CD14-positive monocyte (primary cell): ENCODE measurements at regions not wholly inside any gene's neighbourhood (a gene's known extent, or its start where the extent isn't known, plus 50 kb on each side); places are given as distances from the start of the nearest gene placed in this dataset.
A peak's percentile ranks its signal among the peaks of the same experiment; 100 is the strongest.

Experiments used
- DNase-seq, 3 donors: peaks; one replicate each; pipeline ENCODE4 v3.0.0-alpha.2; 2011 to 2022
- H2AFZ ChIP-seq: 2 replicates; pipeline ENCODE4 v1.6.0; 2012; ENCODE audit warnings: mild to moderate bottlenecking, low read depth, low read length, inconsistent platforms; ENCODE audit not compliant: insufficient read depth, poor library complexity, severe bottlenecking
- H3K27ac ChIP-seq, 2 donors: 1 replicate in 1 of 2; 2 replicates in 1 of 2; pipeline ENCODE4 v1.5.1; 2012 to 2013; ENCODE audit warnings: low read length in 2 of 2, control low read depth in 1 of 2, inconsistent platforms in 1 of 2, low read depth in 1 of 2, mild to moderate bottlenecking in 1 of 2
- H3K27me3 ChIP-seq, 2 donors: one replicate each; pipeline versions ENCODE4 v1.6.0 to v1.6.1; 2011 to 2013; ENCODE audit warnings: low read length in 2 of 2; ENCODE audit not compliant: control insufficient read depth in 2 of 2, insufficient read depth in 2 of 2
- H3K36me3 ChIP-seq, 2 donors: replicated peaks in 1 of 2; 1 replicate in 1 of 2; 2 replicates in 1 of 2; pipeline versions ENCODE4 v1.5.1 to v1.6.1; 2012 to 2013; ENCODE audit warnings: low read length in 2 of 2, control low read depth in 1 of 2, inconsistent platforms in 1 of 2, mild to moderate bottlenecking in 1 of 2; ENCODE audit not compliant: insufficient read depth in 2 of 2, control insufficient read depth in 1 of 2
- H3K4me1 ChIP-seq, 2 donors: 1 replicate in 1 of 2; 2 replicates in 1 of 2; pipeline versions ENCODE4 v1.5.1 to v1.6.1; 2012 to 2013; ENCODE audit warnings: low read length in 2 of 2, control low read depth in 1 of 2, inconsistent platforms in 1 of 2, mild to moderate bottlenecking in 1 of 2, moderate library complexity in 1 of 2; ENCODE audit not compliant: insufficient read depth in 2 of 2, control insufficient read depth in 1 of 2
- H3K4me2 ChIP-seq: replicated peaks from 2 replicates; pipeline ENCODE3; 2012; ENCODE audit warnings: low read length, moderate library complexity, mild to moderate bottlenecking; ENCODE audit not compliant: poor library complexity, severe bottlenecking; ENCODE audit errors: extremely low read depth
- H3K4me3 ChIP-seq, 3 experiments: fragments of 200-600 bp in 1 of 3; sonication (generic) in 1 of 3; replicated peaks in 1 of 3; 1 replicate in 2 of 3; 2 replicates in 1 of 3; pipeline ENCODE4 v1.5.1; 2011 to 2013; ENCODE audit warnings: low read length in 3 of 3, mild to moderate bottlenecking in 3 of 3, control low read depth in 2 of 3, low read depth in 2 of 3, inconsistent platforms in 1 of 3, moderate library complexity in 1 of 3
- H3K79me2 ChIP-seq: 2 replicates; pipeline ENCODE4 v1.6.0; 2012; ENCODE audit warnings: mild to moderate bottlenecking, control low read depth, inconsistent platforms, low read length, moderate library complexity; ENCODE audit not compliant: insufficient read depth
- H3K9ac ChIP-seq: 2 replicates; pipeline ENCODE4 v1.6.0; 2017; ENCODE audit warnings: low read length, mild to moderate bottlenecking; ENCODE audit not compliant: insufficient read depth, poor library complexity, severe bottlenecking
- H3K9me3 ChIP-seq, 2 donors: replicated peaks in 1 of 2; 1 replicate in 1 of 2; 2 replicates in 1 of 2; pipeline versions ENCODE4 v1.5.1 to v1.6.1; 2012 to 2013; ENCODE audit warnings: low read length in 2 of 2, control low read depth in 1 of 2; ENCODE audit not compliant: control insufficient read depth in 1 of 2, insufficient read depth in 1 of 2
- H4K20me1 ChIP-seq: 2 replicates; pipeline ENCODE4 v1.6.0; 2012; ENCODE audit warnings: mild to moderate bottlenecking, low read length, control low read depth, moderate library complexity; ENCODE audit not compliant: insufficient read depth
- H3K27ac Mint-ChIP-seq, 7 donors: one replicate each; pipeline ENCODE4 v1.8.0; 2020; ENCODE audit warnings: mild to moderate bottlenecking in 7 of 7, mixed read lengths in 7 of 7, moderate library complexity in 6 of 7, inconsistent platforms in 2 of 7
- H3K27me3 Mint-ChIP-seq, 3 donors: one replicate each; pipeline ENCODE4 v1.8.0; 2021 to 2022; ENCODE audit warnings: low read depth in 3 of 3, mild to moderate bottlenecking in 3 of 3, mixed read lengths in 3 of 3, moderate library complexity in 3 of 3, inconsistent platforms in 1 of 3
- H3K36me3 Mint-ChIP-seq, 2 donors: one replicate each; pipeline ENCODE4 v1.8.0; 2020; ENCODE audit warnings: mixed read lengths in 2 of 2, inconsistent platforms in 1 of 2, mild to moderate bottlenecking in 1 of 2
- H3K4me1 Mint-ChIP-seq: one replicate; pipeline ENCODE4 v1.8.0; 2020; ENCODE audit warnings: mild to moderate bottlenecking, mixed read lengths
- H3K4me3 Mint-ChIP-seq, 2 donors: one replicate each; pipeline ENCODE4 v1.8.0; 2020; ENCODE audit warnings: mild to moderate bottlenecking in 2 of 2, mixed read lengths in 2 of 2, moderate library complexity in 1 of 2
- H3K9me3 Mint-ChIP-seq, 7 donors: one replicate each; pipeline ENCODE4 v1.8.0; 2020 to 2022; ENCODE audit warnings: mixed read lengths in 7 of 7, mild to moderate bottlenecking in 6 of 7, moderate library complexity in 6 of 7, inconsistent platforms in 2 of 7
- CTCF ChIP-seq: fragments of 200-600 bp; IDR thresholded peaks from one replicate; pipeline ENCODE4 v1.8.0; 2022; ENCODE audit warnings: antibody characterized with exemption, mild to moderate bottlenecking
- WGBS: methylation state at CpG from one replicate; pipeline ENCODE4 v1.1.5; 2013; ENCODE audit warnings: missing lambda C conversion rate; ENCODE audit not compliant: insufficient coverage; 5-methylcytosine and 5-hydroxymethylcytosine counted together
- intact Hi-C, 2 donors: fragments of 100-400 bp; cut with micrococcal nuclease; formaldehyde crosslinking; loops; one replicate each; pipeline versions ENCODE4 v1.15.0 to v1.15.1; 2023

DNA sequence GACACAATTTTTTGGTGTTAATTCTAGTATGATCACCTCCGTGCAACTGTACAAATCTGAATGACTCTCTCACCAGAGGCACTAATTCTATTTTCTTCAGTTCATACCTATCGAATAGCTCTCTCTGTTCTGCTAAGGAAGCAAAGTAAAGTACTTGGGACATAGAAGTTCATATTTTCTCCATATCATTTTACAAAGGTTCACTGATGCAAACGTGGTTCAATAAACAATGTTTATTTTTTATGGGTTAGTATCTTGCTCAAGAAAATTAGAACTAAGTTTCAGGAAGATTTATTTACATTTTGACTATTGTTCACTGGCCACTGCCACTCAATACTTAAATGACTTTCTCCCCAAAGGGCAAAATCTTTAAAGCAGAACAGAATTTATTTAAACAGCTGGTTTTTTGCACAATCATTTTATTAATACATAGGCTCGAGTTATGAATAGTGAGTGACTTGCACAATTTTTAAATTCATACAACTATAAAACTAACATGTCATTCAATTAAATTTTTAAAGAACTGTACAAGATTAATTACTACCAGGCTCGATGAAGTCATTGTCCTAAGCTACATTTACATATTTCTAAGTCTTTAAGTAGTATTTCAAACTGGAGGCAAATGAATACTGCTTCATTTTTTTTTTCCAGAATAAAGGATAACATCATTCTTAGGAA is 255.8 kb downstream of the C16orf95 start:
- H3K9me3 ChIP-seq = no peaks in the 10 kb centered on the region
- no peaks in the 10 kb centered on the region for H4K20me1 ChIP-seq
- Mint-ChIP-seq H3K4me3 (no peak overlapping the region), H3K27me3 (peaks cover 0 to 13% (median 1%) of the 10 kb centered on the region in 3 donors), H3K36me3 (no peaks in the 10 kb centered on the region), H3K27ac (peak overlapping the region in 1 of 7 donors; percentile 29), H3K4me1 (peaks cover 45% of the 10 kb centered on the region), H3K9me3 (peaks cover 0 to 3% (median 0%) of the 10 kb centered on the region in 7 donors)
- H3K79me2 ChIP-seq = no peaks in the 10 kb centered on the region
- H3K36me3 ChIP-seq = no peaks in the 10 kb centered on the region
- TF ChIP-seq CTCF = no peak
- H3K4me1 ChIP-seq = peaks cover 33 to 46% of the 10 kb centered on the region in 2 donors
- H3K27ac ChIP-seq = peak overlapping the region in 1 of 2 donors; percentile 69
- H3K4me3 ChIP-seq = no peak overlapping the region
- WGBS = no CpG with 5 or more reads among the region's 5 CpGs
- peak overlapping the region; percentile 70 for H3K4me2 ChIP-seq
- no peaks in the 10 kb centered on the region for H3K27me3 ChIP-seq
- intact Hi-C loops = loop anchor here in 1 of 2 donors (5.0 kb wide), 1 partner anchor 499 kb away; no protein-coding TSS in a partner anchor
- DNase-seq = no peak
- H3K9ac ChIP-seq = no peak overlapping the region
- H2AFZ ChIP-seq = peak overlapping the region; percentile 78

DNA sequence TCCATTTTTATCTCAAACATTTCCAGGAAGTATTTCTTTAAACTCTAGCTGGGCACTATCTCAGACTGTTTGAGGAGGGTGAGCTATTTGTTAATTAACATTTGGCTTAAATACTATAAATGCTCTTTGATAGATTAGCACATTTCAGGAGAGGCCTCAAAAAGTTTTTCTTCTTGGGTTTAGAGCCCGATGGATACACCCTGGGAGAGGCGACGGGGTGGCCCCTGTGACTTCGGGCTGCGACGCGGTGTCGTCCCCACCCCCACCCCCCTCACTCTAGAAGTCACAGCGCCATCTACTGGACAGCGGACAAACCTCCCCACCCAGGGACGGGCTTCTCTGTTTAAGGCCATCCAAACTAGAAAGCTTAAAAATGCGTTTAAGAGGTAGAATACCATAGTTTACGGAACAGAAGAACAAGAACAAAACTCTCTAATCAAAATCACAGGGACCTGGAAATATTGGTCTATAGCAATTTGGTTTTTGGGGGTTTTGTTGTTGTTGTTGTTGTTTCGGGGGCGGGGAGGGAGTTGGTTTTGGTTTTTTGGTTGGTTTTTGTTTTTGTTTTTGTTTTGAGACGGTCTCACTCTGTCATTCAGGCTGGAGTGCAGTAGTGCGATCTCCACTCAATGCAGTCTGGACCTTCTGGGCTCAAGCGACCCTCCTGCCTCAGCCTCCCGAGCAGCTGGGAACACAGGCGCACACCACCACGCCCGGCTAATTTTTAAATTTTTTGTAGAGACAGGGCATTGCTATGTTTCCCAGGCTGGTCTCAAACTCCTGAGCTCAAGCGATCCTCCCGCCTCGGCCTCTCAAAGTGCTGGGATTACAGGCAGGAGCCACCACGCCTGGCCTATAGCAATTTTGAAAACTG is 254.4 kb downstream of the C16orf95 start:
- H3K4me3 ChIP-seq = peak overlapping the region in 1 of 3 experiments; percentile 46

More for the DNA sequence above, 254.4 kb downstream of the C16orf95 start:
- peaks cover 33 to 46% of the 10 kb centered on the region in 2 donors for H3K4me1 ChIP-seq
- peak; percentile 55 to 65 (median 56) for DNase-seq
- H3K27me3 Mint-ChIP-seq = peaks cover 0 to 11% (median 1%) of the 10 kb centered on the region in 3 donors
- no peak overlapping the region for H3K9ac ChIP-seq
- no peaks in the 10 kb centered on the region for H3K27me3 ChIP-seq
- no peak overlapping the region for H3K27ac ChIP-seq
- no peaks in the 10 kb centered on the region for H3K36me3 Mint-ChIP-seq
- H3K4me3 Mint-ChIP-seq = peak overlapping the region; percentile 55 to 71
- peak overlapping the region; percentile 65 for H3K4me2 ChIP-seq
- H4K20me1 ChIP-seq = no peaks in the 10 kb centered on the region
- peaks cover 0 to 2% (median 0%) of the 10 kb centered on the region in 7 donors for H3K9me3 Mint-ChIP-seq
- no peaks in the 10 kb centered on the region for H3K79me2 ChIP-seq
- H2AFZ ChIP-seq = peak overlapping the region; percentile 14
- H3K9me3 ChIP-seq = no peaks in the 10 kb centered on the region
- peak; percentile 85 for TF ChIP-seq CTCF
- peaks cover 45% of the 10 kb centered on the region for H3K4me1 Mint-ChIP-seq
- no peak overlapping the region for H3K27ac Mint-ChIP-seq
- intact Hi-C loops = loop anchor here in 1 of 2 donors (5.0 kb wide), 1 partner anchor 501 kb away; no protein-coding TSS in a partner anchor
- WGBS = 94% methylated on average over 7 of the region's 26 CpGs
- no peaks in the 10 kb centered on the region for H3K36me3 ChIP-seq
